ENCODE measurements at regions not wholly inside any gene's neighbourhood (a gene's known extent, or its start where the extent isn't known, plus 50 kb on each side); places are given as distances from the start of the nearest gene placed in this dataset.

- no peak for TF ChIP-seq BRCA1 (CRISPR knock-in tag; IDR thresholded peaks at IDR 0.05)
- TF ChIP-seq RXRA (CRISPR knock-in tag; IDR thresholded peaks at IDR 0.05) = no peak
- TF ChIP-seq MTF2 (CRISPR knock-in tag; IDR thresholded peaks at IDR 0.05; ENCODE audit: borderline replicate concordance) = no peak
- no peak for TF ChIP-seq CBX1 (IDR thresholded peaks at IDR 0.05; ENCODE audit: low read depth)
- no peak for TF ChIP-seq SOX6 (IDR thresholded peaks at IDR 0.05)
- no peak for TF ChIP-seq SOX6 (CRISPR knock-in tag; IDR thresholded peaks at IDR 0.05)
- no peak for TF ChIP-seq CSRNP2 (CRISPR knock-in tag; conservative IDR thresholded peaks at IDR 0.05; ENCODE audit: low read depth)
- TF ChIP-seq GATAD1 (CRISPR knock-in tag; IDR thresholded peaks at IDR 0.05) = no peak
- no peak for TF ChIP-seq ZNF260 (CRISPR knock-in tag; IDR thresholded peaks at IDR 0.05; ENCODE audit: borderline replicate concordance, low read depth)
- TF ChIP-seq HOXA3 (CRISPR knock-in tag; IDR thresholded peaks at IDR 0.05) = no peak
Observed at GRCh38 chr21:15134701-15135470, 70.1 kb upstream of the NRIP1 start (continued).

DNA sequence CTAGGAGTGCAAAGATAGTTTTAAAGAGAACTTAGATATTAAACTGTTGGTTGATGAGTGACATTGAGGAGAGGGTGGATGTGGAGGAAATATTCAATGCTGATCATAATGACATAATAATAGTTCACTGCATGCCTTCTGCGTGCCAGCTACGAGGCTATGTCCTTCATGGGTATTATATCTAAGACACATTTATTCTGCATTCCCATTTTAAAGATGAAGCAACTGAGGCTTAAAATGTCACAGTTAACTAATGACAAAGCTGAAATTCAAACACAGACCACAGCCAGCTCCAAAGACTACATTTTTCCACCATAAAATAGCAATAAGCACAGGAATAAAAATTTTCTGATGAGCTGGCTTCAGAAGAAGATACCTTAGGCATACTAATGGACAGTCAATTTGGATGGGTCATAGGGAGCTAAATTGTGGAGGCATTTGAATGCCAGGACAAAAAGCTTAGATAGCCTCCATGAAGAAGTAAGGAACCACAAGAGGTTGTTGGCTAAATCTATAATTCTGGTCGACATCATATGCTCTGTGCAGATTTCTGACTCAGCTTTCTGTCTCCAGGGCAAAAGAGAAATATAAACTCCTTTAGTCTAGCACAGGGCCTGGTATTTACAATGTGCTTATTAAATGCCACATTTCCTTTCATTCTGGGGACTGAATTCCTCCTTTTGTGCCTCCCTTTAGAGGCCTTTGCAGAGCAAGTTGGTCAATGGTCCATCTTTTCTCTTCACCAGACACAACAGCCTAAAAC, 71.2 kb upstream of the NRIP1 start:
- Histone ChIP-seq H3K79me2 (ENCODE audit: insufficient read depth, low read length) (no peaks in the 10 kb centered on the region), H4K20me1 (ENCODE audit: insufficient read depth, low read length) (no peaks in the 10 kb centered on the region), H3K27ac (ENCODE audit: extremely low read length, insufficient read depth, low read length) (no peak overlapping the region), H3K9ac (ENCODE audit: insufficient read depth, low read depth, low read length) (no peak overlapping the region), H3K27me3 (ENCODE audit: control insufficient read depth in 1 of 2, insufficient read depth in 2 of 2, low read length in 2 of 2) (no peaks in the 10 kb centered on the region), H3K4me1 (ENCODE audit: insufficient read depth, low read length) (peaks cover 32% of the 10 kb centered on the region), H3K36me3 (replicated peaks in 1 of 2; ENCODE audit: control insufficient read depth in 1 of 2, insufficient read depth in 2 of 2, low read length in 2 of 2) (no peaks in the 10 kb centered on the region), H3K4me3 (replicated peaks in 1 of 3; ENCODE audit: insufficient read depth in 1 of 3, low read depth in 2 of 3, low read length in 3 of 3) (no peak overlapping the region), H3K9me3 (ENCODE audit: low read length) (no peaks in the 10 kb centered on the region), H3K4me2 (ENCODE audit: low read depth, low read length) (no peak overlapping the region), H2AFZ (ENCODE audit: low read length) (no peak overlapping the region)
- WGBS (ENCODE audit: low lambda C conversion rate) = 96% methylated on average over 3 of the region's 3 CpGs
- in situ Hi-C loops (cut with HindIII; ENCODE audit: extremely low pct_ligation_motif_present, low pct_unique_long_range_greater_than_20kb) (no loop called here), intact Hi-C loops (cut with micrococcal nuclease; ENCODE audit: unreplicated experiment) (no loop called here)
- DNase-seq (ENCODE audit: low spot score) (no peak), FAIRE-seq (no peak), ATAC-seq (no peak)
- TF ChIP-seq ZNF629 (CRISPR knock-in tag; conservative IDR thresholded peaks at IDR 0.05) (peak; percentile 62), FOXM1 (CRISPR knock-in tag; IDR thresholded peaks at IDR 0.05) (no peak)
- BruUV-seq (replicated peaks) = no TSS peak
- CTCF ChIA-PET (ENCODE audit: low intra/inter-chr PET ratio, low total read pairs) = no interaction called here
- POLR2A ChIA-PET = no interaction called here
